Endothelial cell of umbilical vein (primary cell): ENCODE measurements at regions not wholly inside any gene's neighbourhood (a gene's known extent, or its start where the extent isn't known, plus 50 kb on each side); places are given as distances from the start of the nearest gene placed in this dataset.

Source experiments
- EZH2 ChIP-seq: IDR thresholded peaks from 2 replicates; pipeline ENCODE4 v1.6.1; 2012; ENCODE audit warnings: borderline replicate concordance, low read depth, mild to moderate bottlenecking, moderate library complexity, low read length, inconsistent platforms; ENCODE audit not compliant: severe bottlenecking
- POLR2AphosphoS5 ChIP-seq: IDR thresholded peaks from 2 replicates; pipeline ENCODE4 v1.6.1; 2012; ENCODE audit warnings: low read depth, mild to moderate bottlenecking, control low read depth, low read length, moderate library complexity; ENCODE audit not compliant: insufficient read depth

DNA sequence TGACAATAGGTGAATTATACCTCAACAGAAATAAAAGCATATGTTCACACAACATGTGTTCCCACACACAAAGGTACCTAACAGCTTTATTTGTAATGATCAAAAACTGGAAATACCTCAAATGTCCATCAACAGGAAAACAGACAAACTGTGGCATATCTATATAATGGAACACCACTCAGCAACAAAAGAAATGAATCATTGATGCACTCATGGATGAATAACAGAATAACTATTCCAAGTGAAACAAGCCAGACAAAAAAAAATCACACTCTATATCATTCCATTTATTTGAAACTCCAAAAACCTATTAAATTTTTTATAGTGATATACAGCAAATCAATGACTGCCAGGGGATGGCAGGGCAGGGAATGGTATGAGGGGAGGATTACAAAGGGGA is 148.1 kb downstream of the PLS3 start:
- TF ChIP-seq EZH2 = no peak
- TF ChIP-seq POLR2AphosphoS5 = no peak
